Fibroblast of mammary gland (primary cell): ENCODE measurements at regions not wholly inside any gene's neighbourhood (a gene's known extent, or its start where the extent isn't known, plus 50 kb on each side); places are given as distances from the start of the nearest gene placed in this dataset.

Experiments used
- DNase-seq: peaks from one replicate; pipeline ENCODE4 v3.0.0-alpha.2; 2010; ENCODE audit warnings: low read depth
- H3K4me3 ChIP-seq: 2 replicates; pipeline ENCODE4 v1.5.1; 2011; ENCODE audit warnings: low read depth, mild to moderate bottlenecking, low read length, moderate library complexity; ENCODE audit not compliant: control insufficient read depth
- TF ChIP-seq, protein P1 (sequence below): conservative IDR thresholded peaks from 2 replicates; pipeline ENCODE4 v1.5.1; 2011; ENCODE audit warnings: low read depth, low read length, inconsistent platforms; ENCODE audit not compliant: control insufficient read depth, insufficient read depth

DNA sequence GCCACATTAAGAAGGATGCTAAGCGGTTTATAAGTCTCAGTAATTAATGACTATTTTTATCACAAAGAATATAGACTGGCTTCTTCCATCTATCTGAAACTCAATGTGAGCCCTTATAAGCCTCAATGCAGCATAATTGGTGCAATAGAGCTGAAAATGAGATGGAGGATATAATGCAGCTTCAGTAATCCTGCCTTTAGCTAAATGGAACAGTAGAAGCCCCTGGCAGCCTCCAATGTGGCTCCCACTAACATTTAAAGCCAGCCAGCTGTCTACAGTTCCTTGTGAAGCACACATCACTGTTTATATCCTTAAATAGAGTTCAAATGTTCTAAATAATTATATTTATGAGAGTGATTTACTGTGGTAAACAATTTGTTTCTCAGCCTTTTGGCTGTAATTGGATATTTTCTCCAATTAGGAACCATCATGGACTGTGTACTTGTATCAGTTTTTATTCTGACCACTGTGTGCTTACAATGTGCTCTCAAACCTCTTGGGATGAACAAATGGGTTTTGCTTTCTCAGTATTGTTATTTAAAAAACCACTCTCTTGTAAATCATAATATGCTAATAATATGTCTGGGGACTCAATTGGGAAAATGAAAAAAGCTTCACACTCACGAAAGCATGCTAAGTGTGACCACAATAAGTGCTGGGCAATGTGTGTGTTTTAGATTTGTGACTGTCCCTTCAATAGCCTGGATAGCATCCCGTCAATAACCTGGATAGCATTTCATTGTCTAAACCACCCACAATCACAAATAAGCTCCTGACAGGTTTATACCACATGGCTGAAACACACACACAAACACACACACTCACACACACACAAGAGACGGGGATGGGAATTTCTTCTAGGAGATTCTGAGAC is 366.6 kb downstream of the GBE1 start:
- TF ChIP-seq, protein P1, sequence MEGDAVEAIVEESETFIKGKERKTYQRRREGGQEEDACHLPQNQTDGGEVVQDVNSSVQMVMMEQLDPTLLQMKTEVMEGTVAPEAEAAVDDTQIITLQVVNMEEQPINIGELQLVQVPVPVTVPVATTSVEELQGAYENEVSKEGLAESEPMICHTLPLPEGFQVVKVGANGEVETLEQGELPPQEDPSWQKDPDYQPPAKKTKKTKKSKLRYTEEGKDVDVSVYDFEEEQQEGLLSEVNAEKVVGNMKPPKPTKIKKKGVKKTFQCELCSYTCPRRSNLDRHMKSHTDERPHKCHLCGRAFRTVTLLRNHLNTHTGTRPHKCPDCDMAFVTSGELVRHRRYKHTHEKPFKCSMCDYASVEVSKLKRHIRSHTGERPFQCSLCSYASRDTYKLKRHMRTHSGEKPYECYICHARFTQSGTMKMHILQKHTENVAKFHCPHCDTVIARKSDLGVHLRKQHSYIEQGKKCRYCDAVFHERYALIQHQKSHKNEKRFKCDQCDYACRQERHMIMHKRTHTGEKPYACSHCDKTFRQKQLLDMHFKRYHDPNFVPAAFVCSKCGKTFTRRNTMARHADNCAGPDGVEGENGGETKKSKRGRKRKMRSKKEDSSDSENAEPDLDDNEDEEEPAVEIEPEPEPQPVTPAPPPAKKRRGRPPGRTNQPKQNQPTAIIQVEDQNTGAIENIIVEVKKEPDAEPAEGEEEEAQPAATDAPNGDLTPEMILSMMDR = no peak
- no peak for DNase-seq
- H3K4me3 ChIP-seq = no peak overlapping the region

DNA sequence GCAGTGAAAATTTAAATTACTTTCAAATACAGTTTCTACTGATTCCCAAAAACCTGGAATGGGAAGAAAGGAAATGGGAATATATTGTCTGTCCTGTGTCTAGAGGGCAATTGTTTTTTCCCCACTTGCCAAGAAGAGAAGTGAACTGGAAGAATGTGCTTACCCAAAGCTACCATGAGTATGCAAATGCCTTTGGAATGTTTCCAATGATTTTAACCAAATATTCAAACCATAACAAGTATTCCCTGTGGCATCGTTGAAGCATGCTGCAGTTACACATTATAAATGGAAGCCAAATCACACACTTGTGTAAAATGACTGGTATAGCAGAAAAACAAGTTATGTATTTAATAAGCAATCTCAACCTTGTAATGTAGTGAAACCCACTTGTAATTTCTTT is 368.2 kb downstream of the GBE1 start:
- DNase-seq = no peak
- TF ChIP-seq, protein P1 = no peak

DNA sequence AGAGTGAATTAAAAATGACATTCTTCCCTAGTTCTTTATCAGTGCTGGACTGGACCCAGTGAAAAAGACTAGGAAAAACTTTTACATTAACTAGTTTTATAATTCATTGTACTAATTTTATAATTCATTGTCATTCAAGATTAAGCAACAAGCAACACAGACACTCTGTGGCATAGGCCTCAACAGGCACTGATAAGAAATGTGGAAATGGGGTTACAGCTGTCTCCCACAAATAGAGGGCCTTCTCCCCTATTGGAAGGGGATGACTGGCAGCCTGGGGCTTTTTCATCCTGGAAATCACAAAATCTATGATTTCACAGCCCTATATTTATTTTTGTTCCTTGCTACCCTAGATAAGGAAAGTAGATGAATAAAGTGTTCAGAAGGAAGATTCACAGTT is 370.6 kb downstream of the GBE1 start:
- DNase-seq = no peak
- no peak overlapping the region for H3K4me3 ChIP-seq
- TF ChIP-seq, protein P1 = no peak

More for the DNA sequence above, 368.2 kb downstream of the GBE1 start:
- H3K4me3 ChIP-seq = no peak overlapping the region

DNA sequence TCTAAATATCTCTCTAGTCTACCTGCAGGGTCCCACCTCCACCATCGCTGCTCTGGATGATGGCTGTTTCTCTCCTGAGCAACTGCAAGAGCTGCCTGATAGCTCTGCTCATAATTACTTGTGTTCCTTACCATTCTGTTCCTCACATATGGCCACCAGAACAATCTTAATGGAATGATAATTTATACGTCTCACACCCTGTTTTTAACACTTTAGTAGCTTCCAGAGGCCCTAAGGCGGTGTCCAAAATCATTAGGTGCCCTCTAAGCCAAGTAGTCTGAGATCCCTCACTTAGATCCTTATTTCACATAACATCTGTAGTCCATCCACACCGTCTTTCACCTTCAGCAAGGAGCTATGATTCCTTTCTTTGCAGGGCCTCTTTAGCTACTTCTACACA is 373.3 kb downstream of the GBE1 start:
- TF ChIP-seq, protein P1 = no peak
- H3K4me3 ChIP-seq = no peak overlapping the region

DNA sequence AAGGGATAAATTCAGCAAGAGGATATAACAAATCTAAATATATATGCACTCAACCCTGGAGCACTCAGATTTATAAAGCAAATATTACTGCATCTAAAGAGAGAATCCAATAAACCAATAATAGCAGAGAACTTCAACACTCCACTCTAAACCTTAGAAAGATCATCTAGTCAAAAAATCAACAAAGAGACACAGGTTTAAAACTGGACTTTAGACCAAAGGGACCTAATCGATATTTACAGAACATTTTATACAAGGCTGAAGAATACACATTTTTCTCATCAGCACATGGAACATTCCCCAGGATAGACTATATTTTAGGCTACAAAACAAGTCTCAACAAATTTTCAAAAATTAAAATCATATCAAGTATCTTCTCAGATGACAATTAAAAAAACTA is 379.0 kb downstream of the GBE1 start:
- TF ChIP-seq, protein P1 = no peak
- no peak for DNase-seq
- H3K4me3 ChIP-seq = no peak overlapping the region

More for the DNA sequence above, 373.3 kb downstream of the GBE1 start:
- DNase-seq = no peak

DNA sequence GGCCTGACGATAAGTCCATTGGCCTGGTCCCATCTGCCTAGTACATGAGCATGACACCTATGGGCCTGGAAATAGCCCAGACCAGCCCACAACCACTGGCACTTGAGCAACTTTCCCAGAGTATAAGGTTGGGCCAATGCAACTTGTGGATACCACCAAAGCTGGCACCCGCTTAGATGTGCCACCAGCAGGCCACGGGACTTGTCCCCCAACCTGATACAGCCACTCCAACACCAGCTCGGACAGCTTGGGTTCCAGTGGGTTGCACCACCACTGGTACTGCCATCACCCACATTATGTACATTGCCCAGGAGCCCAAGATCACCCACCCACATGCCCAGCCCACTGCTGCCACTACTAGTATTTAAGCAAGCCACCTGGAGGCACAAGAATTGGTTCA is 381.2 kb downstream of the GBE1 start:
- TF ChIP-seq, protein P1 = no peak
- DNase-seq = no peak
- H3K4me3 ChIP-seq = no peak overlapping the region
